Upper lobe of right lung (tissue), 1 donor: ENCODE measurements at regions not wholly inside any gene's neighbourhood (a gene's known extent, or its start where the extent isn't known, plus 50 kb on each side); places are given as distances from the start of the nearest gene placed in this dataset.

Experiments
- ATAC-seq: fragments of 200-7000 bp; cut with Tn5 transposase; one replicate; pipeline ENCODE4 v1.9.1; 2020; ENCODE audit warnings: mild to moderate bottlenecking, moderate library complexity
- DNase-seq: peaks from one replicate; pipeline ENCODE4 v3.0.0-alpha.2; 2020
- H3K27ac ChIP-seq: fragments of 200-600 bp; one replicate; pipeline ENCODE4 v1.8.0; 2022
- H3K27me3 ChIP-seq: fragments of 200-600 bp; one replicate; pipeline ENCODE4 v1.8.0; 2022; ENCODE audit warnings: mild to moderate bottlenecking
- H3K36me3 ChIP-seq: fragments of 200-600 bp; one replicate; pipeline ENCODE4 v1.8.0; 2022
- H3K4me1 ChIP-seq: fragments of 200-600 bp; one replicate; pipeline ENCODE4 v1.8.0; 2022
- H3K4me3 ChIP-seq: fragments of 200-600 bp; one replicate; pipeline ENCODE4 v1.8.0; 2022; ENCODE audit warnings: mild to moderate bottlenecking
- H3K9me3 ChIP-seq: fragments of 200-600 bp; one replicate; pipeline ENCODE4 v1.8.0; 2022
- intact Hi-C: fragments of 100-400 bp; cut with DNase I; formaldehyde crosslinking; loops from one replicate; pipeline ENCODE4 v1.11.0; 2022
- TF ChIP-seq, protein P1 (sequence below): fragments of 200-600 bp; IDR thresholded peaks from one replicate; pipeline ENCODE4 v1.8.0; 2022; ENCODE audit warnings: antibody characterized with exemption
- donor health status: DM: no; HTN: yes; CAD: no; lungs with severe emphysema.

DNA sequence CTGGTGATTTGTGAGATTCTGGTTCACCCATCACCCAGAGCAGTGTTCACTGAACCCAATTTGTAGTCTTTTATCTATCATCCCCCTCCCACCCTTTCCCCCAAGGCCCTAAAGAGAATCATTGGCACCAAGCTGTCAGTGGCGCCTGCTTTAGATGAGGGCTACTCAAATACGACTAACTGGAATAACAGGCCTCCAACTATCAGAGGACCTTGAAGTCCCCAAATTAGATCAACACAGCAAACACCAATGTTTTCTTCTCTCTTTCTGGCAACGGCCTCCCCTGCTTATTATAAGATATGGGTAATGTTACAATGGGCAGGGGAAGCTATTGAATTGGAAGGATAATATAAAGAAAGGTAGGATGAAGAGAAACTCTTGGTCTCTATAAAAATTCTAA lies 232.3 kb downstream of the SCG2 start:
- H3K4me3 ChIP-seq = no peak overlapping the region
- no peaks in the 10 kb centered on the region for H3K4me1 ChIP-seq
- no peaks in the 10 kb centered on the region for H3K36me3 ChIP-seq
- TF ChIP-seq, protein P1, sequence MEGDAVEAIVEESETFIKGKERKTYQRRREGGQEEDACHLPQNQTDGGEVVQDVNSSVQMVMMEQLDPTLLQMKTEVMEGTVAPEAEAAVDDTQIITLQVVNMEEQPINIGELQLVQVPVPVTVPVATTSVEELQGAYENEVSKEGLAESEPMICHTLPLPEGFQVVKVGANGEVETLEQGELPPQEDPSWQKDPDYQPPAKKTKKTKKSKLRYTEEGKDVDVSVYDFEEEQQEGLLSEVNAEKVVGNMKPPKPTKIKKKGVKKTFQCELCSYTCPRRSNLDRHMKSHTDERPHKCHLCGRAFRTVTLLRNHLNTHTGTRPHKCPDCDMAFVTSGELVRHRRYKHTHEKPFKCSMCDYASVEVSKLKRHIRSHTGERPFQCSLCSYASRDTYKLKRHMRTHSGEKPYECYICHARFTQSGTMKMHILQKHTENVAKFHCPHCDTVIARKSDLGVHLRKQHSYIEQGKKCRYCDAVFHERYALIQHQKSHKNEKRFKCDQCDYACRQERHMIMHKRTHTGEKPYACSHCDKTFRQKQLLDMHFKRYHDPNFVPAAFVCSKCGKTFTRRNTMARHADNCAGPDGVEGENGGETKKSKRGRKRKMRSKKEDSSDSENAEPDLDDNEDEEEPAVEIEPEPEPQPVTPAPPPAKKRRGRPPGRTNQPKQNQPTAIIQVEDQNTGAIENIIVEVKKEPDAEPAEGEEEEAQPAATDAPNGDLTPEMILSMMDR = no peak
- H3K27me3 ChIP-seq = no peaks in the 10 kb centered on the region
- ATAC-seq = no peak
- H3K27ac ChIP-seq = no peak overlapping the region
- intact Hi-C loops = no loop called here
- no peak for DNase-seq
- no peaks in the 10 kb centered on the region for H3K9me3 ChIP-seq

DNA sequence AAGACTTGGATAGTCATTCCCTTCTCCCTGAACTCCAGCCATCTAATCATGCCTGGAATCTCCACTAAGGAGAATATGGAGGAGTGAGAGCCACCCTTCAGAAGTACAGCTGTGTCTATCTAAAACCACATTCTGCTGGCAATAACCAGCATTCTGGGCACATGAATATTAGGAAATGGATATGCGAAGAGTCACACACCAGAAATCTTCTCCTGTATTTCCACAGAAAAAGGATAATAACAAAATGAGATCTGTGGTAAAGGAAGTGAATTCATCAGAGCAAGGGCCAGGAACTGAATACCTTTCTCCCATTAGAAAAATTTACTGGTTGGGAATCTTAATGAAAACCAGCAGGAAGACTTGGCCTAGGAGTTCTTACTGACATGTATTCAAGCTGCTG lies 218.8 kb downstream of the SCG2 start:
- TF ChIP-seq, protein P1 = no peak

DNA sequence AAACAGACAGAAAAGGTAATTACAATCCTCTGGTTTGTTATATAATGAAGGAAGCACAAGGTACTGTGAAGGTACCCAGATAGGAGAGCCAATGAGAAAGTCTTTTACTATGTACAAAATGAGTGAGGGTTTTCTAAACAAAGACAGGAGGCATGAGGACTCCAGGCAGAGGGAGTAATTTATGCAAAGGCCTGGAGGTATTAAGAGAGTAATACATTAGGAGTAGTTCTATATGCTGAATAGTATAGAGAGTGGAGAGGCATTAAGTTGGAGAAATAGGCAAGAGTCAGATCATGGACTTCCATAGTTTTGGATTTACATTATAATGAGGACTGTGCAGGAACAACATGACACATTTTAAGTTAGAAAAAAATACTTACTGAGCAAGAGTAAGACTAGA lies 216.0 kb downstream of the SCG2 start:
- Histone ChIP-seq H3K27me3 (no peaks in the 10 kb centered on the region), H3K9me3 (no peaks in the 10 kb centered on the region), H3K4me3 (no peak overlapping the region), H3K27ac (no peak overlapping the region), H3K4me1 (no peaks in the 10 kb centered on the region), H3K36me3 (no peaks in the 10 kb centered on the region)
- intact Hi-C loops = no loop called here
- TF ChIP-seq, protein P1 = no peak
- no peak for ATAC-seq
- DNase-seq = no peak

More for the DNA sequence above, 218.8 kb downstream of the SCG2 start:
- H3K4me1 ChIP-seq = no peaks in the 10 kb centered on the region
- DNase-seq = no peak
- H3K36me3 ChIP-seq = no peaks in the 10 kb centered on the region
- no peaks in the 10 kb centered on the region for H3K27me3 ChIP-seq
- H3K4me3 ChIP-seq = no peak overlapping the region
- no peaks in the 10 kb centered on the region for H3K9me3 ChIP-seq
- ATAC-seq = no peak
- intact Hi-C loops = no loop called here
- no peak overlapping the region for H3K27ac ChIP-seq

DNA sequence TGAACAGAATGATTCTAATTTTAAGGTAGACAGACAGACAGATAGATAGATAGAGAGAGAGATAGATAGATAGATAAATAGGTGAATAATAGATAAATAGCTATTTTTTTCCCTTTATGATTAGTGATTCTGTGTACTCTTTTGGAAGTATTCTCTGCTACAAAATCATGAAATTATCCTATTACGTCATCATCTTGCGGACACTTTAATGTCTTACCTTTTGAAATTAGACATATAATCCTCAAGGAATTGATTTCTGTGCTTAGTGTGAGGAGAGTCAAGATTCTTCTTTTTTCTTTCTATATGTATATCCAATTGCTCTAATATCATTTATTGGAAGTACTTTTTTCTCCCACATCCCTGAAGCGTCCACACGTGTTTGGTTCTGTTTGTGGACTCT lies 215.2 kb downstream of the SCG2 start:
- H3K27me3 ChIP-seq = no peaks in the 10 kb centered on the region
- no peak overlapping the region for H3K27ac ChIP-seq
- H3K4me1 ChIP-seq = no peaks in the 10 kb centered on the region
- intact Hi-C loops = no loop called here
- no peaks in the 10 kb centered on the region for H3K36me3 ChIP-seq
- no peaks in the 10 kb centered on the region for H3K9me3 ChIP-seq
- TF ChIP-seq, protein P1 = no peak
- ATAC-seq (no peak), DNase-seq (no peak)
- no peak overlapping the region for H3K4me3 ChIP-seq

DNA sequence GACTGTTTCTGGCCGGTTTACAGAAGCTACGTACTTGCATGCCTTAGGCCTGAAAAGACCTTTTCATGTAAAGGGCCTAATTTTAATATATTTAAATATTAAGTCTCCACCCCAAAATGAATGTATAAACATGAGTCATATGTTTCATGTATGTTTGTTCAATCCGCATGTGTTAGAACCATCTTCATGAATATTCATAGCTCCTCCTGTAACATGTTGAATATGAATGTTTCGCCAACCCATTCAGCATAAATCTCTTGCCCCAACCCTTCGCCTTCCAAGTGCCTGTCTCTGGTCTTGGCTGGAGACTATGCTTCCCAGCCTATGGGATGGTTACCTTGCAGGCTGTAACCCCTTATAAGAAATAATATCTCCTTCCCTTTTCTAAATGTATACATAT lies 212.5 kb downstream of the SCG2 start:
- no peaks in the 10 kb centered on the region for H3K27me3 ChIP-seq
- ATAC-seq = no peak
- H3K27ac ChIP-seq = no peak overlapping the region
- TF ChIP-seq, protein P1 = no peak
- no peak overlapping the region for H3K4me3 ChIP-seq
- intact Hi-C loops = no loop called here
- no peak for DNase-seq
- no peaks in the 10 kb centered on the region for H3K36me3 ChIP-seq
- no peaks in the 10 kb centered on the region for H3K9me3 ChIP-seq
- H3K4me1 ChIP-seq = no peaks in the 10 kb centered on the region

DNA sequence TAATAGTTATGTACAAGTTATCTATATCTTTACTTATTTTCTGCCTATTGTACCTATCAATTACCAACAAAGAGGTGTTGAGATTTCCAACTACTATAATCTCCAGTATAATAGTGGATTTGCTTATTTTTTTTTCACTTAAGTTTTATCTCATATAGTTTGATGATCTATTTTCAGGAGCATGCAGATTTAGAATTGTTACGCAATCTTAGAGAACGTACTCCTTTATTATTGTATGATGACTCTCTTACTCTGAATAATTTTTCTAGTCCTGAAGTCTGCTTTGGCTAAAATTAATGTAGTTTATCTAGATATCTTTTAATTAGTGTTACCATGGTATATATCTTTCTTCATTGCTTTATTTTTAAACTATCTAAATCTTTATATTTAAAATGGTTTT lies 205.2 kb downstream of the SCG2 start:
- Histone ChIP-seq H3K9me3 (no peaks in the 10 kb centered on the region), H3K4me3 (no peak overlapping the region), H3K27me3 (no peaks in the 10 kb centered on the region), H3K4me1 (no peaks in the 10 kb centered on the region), H3K27ac (no peak overlapping the region), H3K36me3 (no peaks in the 10 kb centered on the region)
- no peak for ATAC-seq
- intact Hi-C loops = no loop called here
- TF ChIP-seq, protein P1 = no peak
- DNase-seq = no peak
